Non-pigmented ciliary epithelial cell (primary cell): ENCODE measurements at regions not wholly inside any gene's neighbourhood (a gene's known extent, or its start where the extent isn't known, plus 50 kb on each side); places are given as distances from the start of the nearest gene placed in this dataset.
"Not testable (repeated sequence)": the region's sequence is repeated elsewhere in the genome, so short reads cannot be mapped to it uniquely, and the experiment has no call there.

Experiments
- DNase-seq: peaks from one replicate; pipeline ENCODE4 v3.0.0-alpha.2; 2010; ENCODE audit warnings: low read depth

DNA sequence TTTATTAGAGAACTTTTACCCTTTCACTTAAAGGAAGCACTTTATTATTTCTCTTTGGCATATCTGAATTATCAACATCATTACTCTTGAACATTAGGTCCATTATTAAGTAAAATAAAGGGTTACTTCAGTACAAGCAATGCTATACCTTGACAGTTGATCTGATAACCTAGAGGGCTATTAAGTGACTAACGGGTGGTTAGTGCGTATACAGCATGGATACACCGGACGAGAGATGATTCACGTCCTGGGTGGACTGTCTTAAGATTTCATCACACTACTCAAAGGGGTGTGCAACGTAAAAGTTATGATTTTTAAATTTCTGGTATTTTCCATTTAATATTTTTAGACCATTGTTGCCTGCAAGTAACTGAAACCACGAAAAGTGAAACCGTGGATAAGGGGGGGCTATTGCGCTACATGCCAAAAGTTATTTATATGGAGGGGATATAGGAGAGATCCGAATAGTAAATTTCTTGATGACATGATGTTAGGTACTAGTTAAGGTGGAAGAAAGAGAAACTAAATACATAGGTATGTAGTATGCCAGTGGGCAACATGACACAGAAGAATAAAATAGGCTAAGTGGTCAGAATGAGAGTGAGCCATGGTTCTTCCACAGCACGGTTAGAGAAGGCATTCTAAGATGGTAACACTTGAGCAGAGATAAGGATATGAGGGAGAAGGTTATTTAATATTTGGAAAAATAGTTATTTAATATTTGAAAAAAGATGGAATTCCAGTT lies 230.8 kb upstream of the ANKRD50 start:
- DNase-seq, result peak; percentile 67

DNA sequence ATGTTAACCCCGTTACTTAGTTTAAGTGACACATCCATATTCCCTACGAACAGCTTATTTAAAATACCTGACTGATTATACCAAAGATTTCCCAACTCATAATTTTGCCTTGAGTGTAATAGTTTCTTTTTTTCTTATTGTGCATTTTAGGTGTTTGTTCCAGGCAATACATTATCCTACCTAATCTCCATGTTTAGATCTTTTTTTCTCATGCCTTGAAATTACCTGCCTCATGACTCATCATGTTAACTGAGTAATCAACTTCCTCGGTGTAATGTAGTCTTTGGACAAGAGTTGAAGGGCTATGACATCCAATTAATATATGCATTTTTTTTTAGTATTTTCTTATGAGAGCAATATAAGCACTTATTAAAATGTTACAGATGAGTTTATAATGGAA lies 228.7 kb upstream of the ANKRD50 start:
- DNase-seq, result no peak

DNA sequence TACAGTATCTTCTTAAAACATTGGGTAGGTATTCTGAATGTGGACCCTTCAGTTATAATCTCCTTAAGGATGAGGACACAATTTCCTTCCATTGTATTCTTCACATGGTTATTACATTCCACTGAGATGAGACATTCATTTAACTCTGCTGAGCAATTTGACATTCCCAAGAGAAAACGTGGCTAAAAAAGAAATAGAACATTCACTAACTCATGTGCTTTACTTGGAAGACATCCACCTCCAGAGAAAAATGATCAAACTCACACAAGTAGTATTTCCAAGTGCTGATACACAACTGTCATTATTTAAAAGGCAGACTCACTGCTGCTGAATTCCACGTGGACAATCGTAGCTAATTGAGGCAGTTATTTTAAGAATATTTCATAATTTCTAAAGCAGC lies 227.9 kb upstream of the ANKRD50 start:
- DNase-seq, result peak; percentile 96

DNA sequence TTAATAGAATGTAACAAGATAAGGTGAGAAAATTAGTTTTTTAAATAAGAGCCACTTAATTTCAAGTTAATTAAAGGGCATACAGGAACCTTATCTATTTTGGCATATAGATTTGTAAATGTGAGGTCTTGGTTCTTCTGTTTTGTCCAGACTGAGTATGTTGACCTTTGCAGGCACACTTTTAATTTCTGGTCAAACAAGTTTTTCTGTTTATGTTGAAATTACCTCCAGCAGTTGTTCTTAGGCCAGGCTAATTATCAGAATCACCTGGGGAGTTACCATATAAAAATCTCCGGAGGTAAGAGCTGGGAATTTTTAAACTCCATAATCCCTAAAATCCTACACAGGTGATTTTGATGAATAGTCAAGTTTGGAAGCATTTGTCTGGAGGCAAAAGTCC lies 227.4 kb upstream of the ANKRD50 start:
- no peak for DNase-seq

DNA sequence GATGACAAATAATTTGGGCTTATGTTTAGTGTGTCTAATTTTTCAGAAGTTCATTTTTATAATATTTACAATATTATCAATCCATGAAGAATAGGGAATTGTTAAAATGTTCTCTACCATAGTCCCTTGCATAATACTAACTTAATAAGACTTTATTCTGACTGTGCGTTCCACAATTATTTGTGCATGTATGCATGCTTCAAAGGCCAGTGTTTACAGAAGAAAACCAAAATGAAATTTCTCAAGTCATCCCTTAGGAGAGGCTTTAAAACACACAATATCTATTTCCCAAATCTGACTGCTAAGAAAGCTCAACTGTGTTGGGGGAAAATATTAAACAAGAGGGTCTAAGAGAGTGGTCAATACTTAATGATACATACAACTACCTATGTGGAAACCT lies 226.3 kb upstream of the ANKRD50 start:
- no peak for DNase-seq

DNA sequence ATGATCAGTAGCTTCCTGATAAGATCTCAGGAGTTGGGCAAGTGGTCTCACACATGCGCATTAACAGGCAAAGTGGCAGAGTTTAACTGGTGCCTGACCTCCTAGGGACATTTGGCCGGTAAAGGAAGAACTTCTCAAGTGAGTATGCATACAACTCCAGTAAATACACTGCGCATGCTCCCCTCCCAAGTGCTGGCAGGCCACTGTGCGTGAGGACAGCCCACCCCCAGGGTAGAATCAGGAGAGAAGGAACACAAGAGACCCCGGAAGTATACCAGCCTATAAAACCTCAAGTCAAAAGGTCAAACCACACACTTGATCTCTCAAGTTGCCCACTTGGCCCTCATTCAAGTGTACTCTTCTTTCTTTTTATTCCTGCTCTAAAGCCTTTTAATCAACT lies 225.5 kb upstream of the ANKRD50 start:
- no peak for DNase-seq

DNA sequence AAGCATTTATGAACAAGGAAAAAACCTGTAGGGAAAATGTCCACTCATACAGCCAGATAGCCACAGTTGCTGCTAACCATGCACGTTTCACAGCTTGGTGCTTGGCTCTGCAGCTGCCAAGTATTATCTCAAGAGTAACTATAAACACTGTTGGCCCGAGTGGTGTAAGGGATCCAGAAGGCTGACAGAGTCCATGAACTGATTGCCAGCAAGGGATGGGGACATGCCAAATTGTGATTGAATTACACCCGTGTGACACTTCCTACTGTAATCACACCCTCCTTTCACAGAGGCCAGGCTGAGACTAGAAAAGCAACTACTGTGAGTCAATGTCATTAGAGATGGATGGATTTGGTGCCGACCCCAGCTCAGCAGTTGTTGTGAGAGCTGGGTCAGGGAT lies 223.9 kb upstream of the ANKRD50 start:
- no peak for DNase-seq

DNA sequence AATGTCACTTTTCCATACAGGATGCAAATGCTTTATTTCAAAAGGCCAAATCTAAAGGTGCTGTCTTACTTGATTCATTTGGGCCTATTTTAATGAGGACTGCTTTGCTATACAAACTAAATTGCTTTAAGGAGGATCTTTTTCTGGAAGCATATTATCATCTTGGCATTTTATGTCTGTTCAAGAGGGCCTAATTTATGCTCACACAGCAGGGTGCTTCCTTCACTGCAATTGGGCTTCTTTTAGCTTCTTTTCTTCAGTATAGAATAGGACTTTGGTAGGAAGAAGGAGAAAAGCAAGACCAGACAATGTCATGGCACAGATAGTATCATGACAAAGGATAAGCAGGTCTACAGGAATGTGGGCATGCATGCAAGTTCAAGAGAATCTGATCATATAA lies 222.4 kb upstream of the ANKRD50 start:
- no peak for DNase-seq

DNA sequence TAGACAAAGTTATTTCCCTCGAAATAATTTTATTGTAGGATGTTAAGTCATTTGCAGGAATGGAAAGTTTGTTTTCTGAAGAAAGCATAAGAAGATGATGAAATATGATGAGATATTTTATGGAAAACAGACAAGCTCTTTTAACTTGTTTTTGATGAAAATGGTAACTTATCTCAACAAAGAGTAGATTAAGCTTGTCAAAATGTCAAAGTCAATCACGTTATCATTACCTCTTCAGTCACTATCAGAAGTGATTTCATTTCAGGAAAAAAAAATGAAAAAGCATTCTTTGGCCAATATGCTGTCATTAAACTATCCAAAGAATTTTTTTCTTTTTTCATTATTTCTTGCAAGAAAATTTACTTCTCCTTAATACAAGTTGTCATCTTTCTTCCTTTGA lies 221.0 kb upstream of the ANKRD50 start:
- no peak for DNase-seq

DNA sequence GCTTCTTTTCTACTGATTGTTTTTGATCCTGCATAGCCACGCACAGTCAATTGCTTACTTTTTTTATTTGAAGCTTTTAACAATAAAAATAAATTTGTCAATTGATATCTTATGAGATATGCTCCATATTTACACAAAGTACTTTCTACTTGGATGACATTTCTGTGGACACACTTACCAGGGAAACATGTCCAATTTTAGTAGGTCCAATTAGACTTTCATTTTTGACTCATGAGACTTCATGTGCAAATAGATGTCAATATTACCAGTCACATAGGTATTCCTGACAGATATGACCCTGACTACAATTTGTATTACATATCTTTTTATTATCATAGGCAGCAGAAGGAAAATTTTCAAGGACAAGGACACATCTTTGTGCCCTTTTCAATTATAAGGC lies 219.9 kb upstream of the ANKRD50 start:
- DNase-seq, result no peak

DNA sequence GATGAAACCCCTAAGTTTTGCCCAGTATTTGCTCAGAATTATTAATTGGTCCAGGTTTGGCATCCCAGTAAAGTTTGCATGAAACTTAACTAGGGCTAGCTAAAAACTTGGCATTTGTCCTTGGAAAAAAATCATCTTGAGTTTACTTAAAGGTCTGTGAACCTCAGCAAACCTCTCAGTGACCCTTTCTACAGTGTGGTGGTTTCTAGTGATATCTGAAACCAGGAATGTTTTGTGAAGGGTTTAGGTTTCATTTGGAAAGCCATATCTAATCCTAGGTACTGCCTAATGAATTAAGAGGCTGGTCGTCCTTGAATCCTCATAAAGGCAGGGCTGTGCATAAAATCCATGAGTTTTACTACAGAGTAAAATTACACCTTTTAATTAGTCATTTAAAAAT lies 218.5 kb upstream of the ANKRD50 start:
- peak; percentile 37 for DNase-seq

DNA sequence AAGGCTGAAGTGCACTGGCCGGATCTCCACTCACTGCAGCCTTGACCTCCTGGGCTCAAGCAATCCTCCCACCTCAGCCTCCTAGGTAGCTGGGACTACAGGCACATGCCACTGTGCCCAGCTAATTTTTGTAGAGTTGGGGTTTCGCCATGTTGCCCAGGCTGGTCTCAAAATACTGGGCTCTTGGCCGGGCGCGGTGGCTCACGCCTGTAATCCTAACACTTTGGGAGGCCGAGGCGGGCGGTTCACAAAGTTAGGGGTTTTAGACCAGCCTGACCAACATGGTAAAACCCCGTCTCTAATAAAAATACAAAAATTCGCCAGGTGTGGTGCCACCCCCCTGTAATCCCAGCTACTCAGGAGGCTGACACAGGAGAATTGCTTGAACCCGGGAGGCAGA lies 210.2 kb upstream of the ANKRD50 start:
- DNase-seq, result not testable (repeated sequence)

DNA sequence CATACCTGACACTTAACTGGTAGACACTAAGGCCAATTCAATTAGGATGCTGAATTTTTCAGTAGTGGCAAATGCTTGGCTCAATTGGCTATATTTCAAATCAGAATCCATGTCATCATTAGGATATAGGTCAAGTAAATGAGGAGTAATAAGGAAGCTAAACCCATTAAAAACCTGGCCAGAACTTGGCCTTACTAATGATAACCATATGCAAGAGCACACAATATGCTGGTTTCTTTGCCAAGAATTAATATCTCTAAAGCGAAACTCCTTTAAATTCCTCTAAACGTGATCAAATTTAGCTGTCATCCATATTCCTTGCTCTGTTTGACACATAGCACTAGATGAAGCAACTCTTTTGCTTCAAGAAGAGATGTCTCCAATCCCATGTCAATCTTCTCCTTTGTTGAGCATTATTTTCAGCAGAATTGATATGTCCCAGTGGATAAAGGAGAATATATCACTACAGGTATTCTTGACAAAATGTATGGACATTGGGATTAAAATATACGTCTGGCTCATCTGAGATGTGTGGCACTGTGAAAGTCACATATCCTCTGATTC lies 206.1 kb upstream of the ANKRD50 start:
- DNase-seq, result no peak

DNA sequence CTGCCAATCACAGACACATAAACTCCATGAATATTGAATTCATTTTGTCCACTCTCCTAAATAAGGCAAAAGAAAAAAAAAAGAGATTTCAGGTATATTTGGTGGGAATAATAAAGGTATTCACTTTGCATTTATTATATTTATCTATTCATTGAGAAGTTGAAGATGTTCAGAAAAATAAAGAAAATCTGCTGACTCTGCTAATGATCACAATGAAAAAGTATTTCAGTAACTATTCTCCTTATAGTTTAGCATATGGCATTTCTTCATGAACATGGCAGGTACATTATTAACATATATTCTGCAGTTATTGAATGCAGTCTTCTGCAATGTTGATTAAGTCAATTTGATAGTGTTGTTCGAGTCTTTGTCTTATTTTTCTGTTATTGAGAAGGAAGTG lies 202.5 kb upstream of the ANKRD50 start:
- DNase-seq, result no peak

DNA sequence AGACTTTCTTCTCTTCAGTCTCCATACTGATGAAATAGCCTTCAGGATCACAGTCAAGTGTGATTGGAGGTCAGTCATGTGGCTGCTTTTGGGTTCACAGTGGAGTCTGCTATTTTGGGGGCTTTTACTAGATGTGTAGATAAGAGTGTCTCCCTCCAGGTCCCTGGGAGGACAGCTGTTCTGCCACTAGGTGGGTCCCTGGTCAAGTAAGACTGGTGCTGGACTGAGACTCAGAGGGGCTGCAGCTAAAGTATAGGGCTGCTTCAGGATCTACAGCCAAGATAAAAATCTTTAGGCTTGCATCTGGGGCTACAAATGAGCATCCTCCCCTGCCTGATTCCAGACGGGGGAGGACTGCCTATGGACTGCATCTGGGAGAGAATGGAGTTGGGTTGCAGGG lies 200.7 kb upstream of the ANKRD50 start:
- DNase-seq, result no peak

DNA sequence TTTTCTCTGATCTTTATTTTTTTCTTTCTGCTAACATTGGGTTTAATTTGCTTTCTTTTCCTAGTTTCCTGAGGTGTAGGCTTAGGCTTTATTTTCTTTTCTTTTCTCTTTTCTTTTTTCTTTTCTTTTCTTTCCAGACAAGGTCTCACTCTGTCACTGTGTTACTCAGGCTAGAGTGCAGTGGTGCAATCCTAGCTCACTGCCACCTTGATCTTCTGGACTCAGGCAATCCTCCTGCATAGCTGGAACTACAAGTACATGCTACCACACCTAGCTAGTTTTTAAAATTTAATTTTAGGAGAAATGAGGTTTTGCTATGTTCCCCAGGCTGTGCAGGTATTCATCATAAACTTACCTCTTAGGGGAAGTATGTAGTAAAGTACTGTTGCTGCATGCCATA lies 197.8 kb upstream of the ANKRD50 start:
- no peak for DNase-seq

DNA sequence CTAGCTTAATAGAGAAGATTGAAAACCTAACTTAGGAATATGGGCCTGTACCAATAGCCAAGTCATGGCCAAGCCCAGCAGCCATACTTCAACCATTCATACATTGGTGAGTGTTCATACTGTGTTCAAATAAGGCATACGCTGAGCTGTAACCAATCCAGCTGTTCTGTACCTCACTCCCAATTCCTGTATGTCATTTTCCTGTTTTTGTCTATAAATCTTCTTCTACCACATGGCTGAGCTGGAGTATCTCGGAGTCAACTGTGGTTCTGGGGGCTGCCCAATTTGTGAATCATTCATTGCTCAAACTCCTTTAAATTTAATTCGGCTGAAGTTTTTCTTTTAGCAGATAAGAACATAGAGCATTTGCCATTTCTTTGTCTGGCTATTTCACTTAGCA lies 195.3 kb upstream of the ANKRD50 start:
- no peak for DNase-seq

DNA sequence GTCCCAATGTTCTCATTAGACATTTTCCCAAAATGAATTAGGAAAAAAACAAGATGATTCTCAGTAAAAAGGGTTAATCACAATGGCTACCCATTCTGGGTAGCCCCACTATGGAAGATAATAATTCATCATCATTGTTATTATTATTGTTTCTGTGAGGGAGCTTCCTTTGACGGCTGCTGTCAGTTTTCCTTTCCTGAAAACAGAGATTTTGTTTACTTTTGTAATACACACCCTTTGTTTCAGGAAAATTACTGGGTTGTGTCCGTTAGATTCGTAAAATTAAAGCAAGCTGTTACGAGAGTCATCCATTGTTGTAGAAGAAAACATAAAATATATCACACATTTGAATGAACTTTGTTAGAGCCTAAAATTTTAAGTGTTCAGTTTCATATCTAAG lies 192.9 kb upstream of the ANKRD50 start:
- DNase-seq, result no peak

DNA sequence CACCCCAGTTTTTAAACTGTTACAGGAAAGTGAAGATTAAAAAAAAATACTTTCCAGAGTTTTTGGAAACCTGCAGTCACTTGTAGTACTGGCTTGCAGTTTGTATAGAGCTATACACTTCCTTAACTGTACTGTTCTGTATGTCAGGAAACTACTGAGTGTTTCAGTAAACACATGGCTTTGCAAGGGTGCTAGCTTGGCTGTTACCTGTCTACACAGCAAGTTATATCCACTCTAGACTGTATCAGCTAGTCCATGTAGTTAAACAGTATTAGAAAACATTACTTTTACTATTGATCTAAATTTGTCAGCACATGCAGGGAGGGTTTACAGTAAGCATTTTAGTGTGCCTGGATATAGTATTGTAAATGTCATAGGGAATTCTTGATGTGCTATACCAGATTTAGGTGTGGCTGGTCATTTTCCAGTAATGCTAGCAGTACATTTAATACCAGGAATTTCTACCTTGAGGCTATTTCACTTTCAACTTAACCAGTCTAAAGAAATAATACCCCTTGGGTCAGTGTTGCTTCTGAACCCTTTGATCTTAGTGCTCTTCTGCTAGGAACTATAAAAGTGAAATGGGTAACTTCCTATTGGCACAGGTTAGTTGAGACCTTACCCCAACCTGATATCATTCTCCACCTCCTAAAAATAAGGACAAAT lies 192.3 kb upstream of the ANKRD50 start:
- no peak for DNase-seq

DNA sequence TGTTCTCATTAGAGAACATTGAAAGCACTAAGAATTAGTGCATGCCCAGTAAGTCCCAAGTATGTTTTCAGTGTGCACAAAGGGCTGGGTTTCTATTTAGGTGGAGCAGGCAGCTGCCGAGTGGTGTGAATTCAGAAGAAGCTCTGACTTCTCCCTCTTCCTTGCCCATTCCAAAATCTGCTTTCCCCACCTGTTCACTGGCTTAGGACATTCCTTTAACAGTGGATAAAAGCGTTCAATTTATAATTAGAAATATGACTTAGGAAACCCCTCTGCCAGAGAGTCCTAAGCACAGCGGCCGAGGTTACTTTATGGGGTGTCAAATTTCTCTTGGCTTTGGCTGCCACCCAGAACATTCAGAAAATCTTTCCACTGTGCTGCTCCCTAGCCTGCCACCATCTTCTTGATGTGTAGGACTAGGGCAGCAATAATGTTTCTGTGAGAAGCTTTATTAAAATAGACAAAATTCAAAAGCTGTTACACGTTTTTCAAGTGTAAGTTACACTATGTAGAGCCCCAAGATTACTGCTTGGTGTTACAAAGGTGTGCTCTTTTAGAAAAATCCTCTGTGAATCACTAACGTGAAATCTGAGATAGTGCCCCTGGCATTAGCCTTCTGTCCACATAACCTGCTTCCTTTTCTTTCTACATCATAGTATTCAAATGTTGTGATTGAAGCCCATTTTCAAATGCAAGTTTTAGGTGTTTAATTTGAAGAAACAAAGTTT lies 191.6 kb upstream of the ANKRD50 start:
- DNase-seq, result no peak

DNA sequence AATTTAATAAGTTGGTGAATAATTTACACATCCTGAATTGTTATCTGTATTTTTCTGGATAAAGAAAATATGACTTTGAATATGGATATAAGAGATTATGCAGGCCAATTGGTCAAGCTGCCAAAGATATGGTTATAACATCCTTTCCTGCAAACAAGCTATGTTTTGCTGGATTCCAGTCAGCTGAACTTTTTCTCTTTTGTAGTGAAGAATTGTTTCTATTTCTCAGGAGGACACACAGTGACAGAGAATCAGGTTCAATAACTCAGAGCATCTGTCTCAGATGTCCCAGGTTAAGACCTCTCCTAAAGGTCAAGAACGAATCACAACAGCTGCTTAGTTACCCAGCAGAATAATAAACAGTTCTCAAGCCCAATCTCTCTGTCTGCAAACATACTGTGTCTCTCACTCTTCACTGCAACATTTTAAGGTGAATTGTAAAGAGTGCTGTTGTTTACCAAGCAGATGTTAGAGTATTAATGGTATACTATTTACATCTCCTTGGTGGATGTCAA lies 189.5 kb upstream of the ANKRD50 start:
- no peak for DNase-seq

DNA sequence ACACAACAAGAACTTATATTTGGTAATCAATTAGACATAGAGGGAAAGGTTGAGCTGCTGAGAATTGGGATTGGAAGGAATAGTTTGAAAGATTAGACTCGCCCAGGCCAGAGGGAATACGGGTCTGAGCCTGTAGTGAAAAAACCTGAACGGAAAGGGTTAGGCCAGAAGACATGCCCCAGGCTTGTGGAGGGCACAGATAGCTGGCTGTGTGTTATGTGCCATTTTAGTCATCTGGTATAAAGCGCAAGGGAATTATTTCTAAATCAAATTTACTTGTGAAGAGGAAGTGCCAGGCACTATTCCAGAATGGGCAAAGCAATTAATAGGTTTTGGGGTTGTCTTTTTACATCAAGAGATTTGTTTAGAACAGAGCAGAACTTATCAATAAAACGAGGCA lies 187.5 kb upstream of the ANKRD50 start:
- no peak for DNase-seq

DNA sequence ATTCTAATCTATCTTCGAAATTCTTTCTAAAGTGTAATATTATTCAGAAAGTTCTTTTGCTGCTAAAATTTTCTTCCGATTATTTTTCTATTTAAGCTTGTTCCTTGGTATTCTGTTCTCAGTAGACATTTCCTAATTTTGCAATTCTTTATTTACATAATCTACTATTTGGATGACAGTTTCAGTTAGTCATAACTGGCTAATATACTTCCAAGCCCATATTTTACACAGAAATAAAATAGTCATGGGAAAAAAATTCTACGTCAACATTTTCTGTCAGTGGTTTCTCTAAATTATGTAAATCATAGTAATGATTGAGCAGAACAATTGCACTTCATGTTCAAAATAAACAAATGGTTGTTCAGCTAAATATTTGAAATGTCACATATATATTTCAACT lies 178.0 kb upstream of the ANKRD50 start:
- DNase-seq, result no peak
